ENCODE measurements at regions not wholly inside any gene's neighbourhood (a gene's known extent, or its start where the extent isn't known, plus 50 kb on each side); places are given as distances from the start of the nearest gene placed in this dataset.

GRCh38 chr10:71040343-71040742 is 152.0 kb upstream of the PCBD1 start:
- H3K27ac Mint-ChIP-seq = no peak overlapping the region
- H3K4me3 Mint-ChIP-seq = no peak overlapping the region
- H3K9me3 Mint-ChIP-seq (ENCODE audit: insufficient read depth) = no peaks in the 10 kb centered on the region

More at GRCh38 chr10:71040343-71040742, 152.0 kb upstream of the PCBD1 start:
- no peak for TF ChIP-seq EZH2 (IDR thresholded peaks at IDR 0.05; ENCODE audit: borderline replicate concordance, insufficient read depth, low read depth, low read length, poor library complexity, severe bottlenecking)
- TF ChIP-seq CTCF (IDR thresholded peaks at IDR 0.05) = no peak
- ChIA-PET POLR2A (no interaction called here), CTCF (interaction anchor here (0.6 kb wide), 1 partner anchor 406 kb away, joined by 5 read pairs; no protein-coding TSS in a partner anchor)
- Histone ChIP-seq H3K4me2 (replicated peaks; ENCODE audit: low read depth, low read length, poor library complexity, severe bottlenecking) (no peak overlapping the region), H3K4me3 (ENCODE audit: control extremely low read depth in 1 of 5, extremely low read depth in 1 of 5, insufficient read depth in 1 of 5, low read depth in 2 of 5, low read length in 4 of 5) (no peak overlapping the region), H2AFZ (ENCODE audit: insufficient read depth, low read depth, low read length, poor library complexity, severe bottlenecking) (no peak overlapping the region), H4K20me1 (ENCODE audit: control insufficient read depth, insufficient read depth, low read length, poor library complexity, severe bottlenecking) (no peaks in the 10 kb centered on the region), H3K9me3 (ENCODE audit: control extremely low read depth in 1 of 3, control insufficient read depth in 2 of 3, insufficient read depth in 1 of 3, low read length in 2 of 3) (no peaks in the 10 kb centered on the region), H3K9ac (ENCODE audit: low read length) (no peak overlapping the region), H3K36me3 (replicated peaks in 1 of 2; ENCODE audit: control extremely low read depth in 1 of 2, control insufficient read depth in 1 of 2, extremely low read depth in 1 of 2, insufficient read depth in 2 of 2, low read length in 1 of 2) (no peaks in the 10 kb centered on the region), H3K27me3 (replicated peaks in 1 of 4; ENCODE audit: control extremely low read depth in 1 of 4, control insufficient read depth in 3 of 4, insufficient read depth in 4 of 4, low read length in 3 of 4) (peaks cover 0 to 2% (median 0%) of the 10 kb centered on the region in 4 experiments), H3K4me1 (ENCODE audit: control insufficient read depth in 2 of 2, insufficient read depth in 2 of 2, low read length in 2 of 2) (no peaks in the 10 kb centered on the region), H3K27ac (ENCODE audit: low read length in 2 of 2) (no peak overlapping the region), H3K79me2 (ENCODE audit: control insufficient read depth, insufficient read depth, low read length) (no peaks in the 10 kb centered on the region)
- no peak for DNase-seq
- no peak for ATAC-seq (ENCODE audit: low read depth)
- Mint-ChIP-seq H3K27me3 (no peaks in the 10 kb centered on the region), H3K4me1 (peaks cover 7% of the 10 kb centered on the region)
- WGBS (ENCODE audit: insufficient coverage) = 65% methylated on average over 2 of the region's 4 CpGs
- intact Hi-C loops (cut with micrococcal nuclease) = no loop called here
